K562 (cell line): ENCODE measurements at regions not wholly inside any gene's neighbourhood (a gene's known extent, or its start where the extent isn't known, plus 50 kb on each side); places are given as distances from the start of the nearest gene placed in this dataset.

Experiments
- ATAC-seq: fragments of 200-7000 bp; cut with Tn5 transposase; 3 replicates; pipeline ENCODE4 v1.9.1; 2020; ENCODE audit warnings: moderate library complexity
- BruUV-seq: library from RNA; stranded (reverse); fragments of 400-500 nt; replicated peaks from 2 replicates; lab custom pipeline; 2021; lab: Mats Ljungman, UMichigan
- CTCF ChIA-PET: fragments of 300-600 bp; formaldehyde crosslinking; extraction: SDS; loops from one replicate; lab custom pipeline; 2021; ENCODE audit warnings: low intra/inter-chr PET ratio; lab: Yijun Ruan, JAX
- POLR2A ChIA-PET: fragments of 300-600, 350-650 bp; sonication (Branson Sonifier 250); formaldehyde crosslinking; extraction: SDS; loops from one replicate; lab custom pipeline; 2021; ENCODE audit warnings: antibody characterized with exemption, inconsistent platforms; lab: Yijun Ruan, JAX
- DNase-seq, 4 experiments: peaks; one replicate each; pipeline versions ENCODE4 v3.0.0 to v3.0.0-alpha.2; 2011 to 2018; ENCODE audit warnings: low spot score in 3 of 4, mixed read lengths in 3 of 4; ENCODE audit errors: extremely low read depth in 1 of 4
- FAIRE-seq: peaks from 2 replicates; lab custom pipeline; 2011; peaks lifted over from hg19 to GRCh38; lab: Jason Lieb, UNC
- H2AFZ ChIP-seq: 2 replicates; pipeline ENCODE4 v1.6.0; 2011; ENCODE audit warnings: low read depth, low read length, control low read depth, inconsistent platforms
- H3K27ac ChIP-seq: fragments of 200-600 bp; 3 replicates; pipeline ENCODE4 v1.8.0; 2011; ENCODE audit warnings: low read depth, mild to moderate bottlenecking, control low read depth, inconsistent platforms, low read length, moderate library complexity, mixed read lengths; ENCODE audit errors: extremely low read depth
- H3K27me3 ChIP-seq, 2 experiments: fragments of 300-600 bp in 1 of 2; 2 replicates in 1 of 2; 3 replicates in 1 of 2; pipeline versions ENCODE4 v1.6.0 to v1.8.0; 2011; ENCODE audit warnings: inconsistent platforms in 2 of 2, low read length in 2 of 2, mild to moderate bottlenecking in 1 of 2, mixed read lengths in 1 of 2, moderate library complexity in 1 of 2; ENCODE audit not compliant: control insufficient read depth in 2 of 2, insufficient read depth in 2 of 2
- H3K36me3 ChIP-seq: fragments of 300-600 bp; 3 replicates; pipeline ENCODE4 v1.8.0; 2011; ENCODE audit warnings: mild to moderate bottlenecking, low read length, inconsistent platforms; ENCODE audit not compliant: control insufficient read depth, insufficient read depth
- H3K4me1 ChIP-seq, 2 experiments: fragments of 200-600 bp in 1 of 2; replicated peaks in 1 of 2; 2 replicates in 1 of 2; 3 replicates in 1 of 2; pipeline versions ENCODE4 v1.5.1 to v1.8.0; 2011; ENCODE audit warnings: inconsistent platforms in 2 of 2, low read length in 2 of 2, mild to moderate bottlenecking in 1 of 2, mixed read lengths in 1 of 2, moderate library complexity in 1 of 2; ENCODE audit not compliant: control insufficient read depth in 2 of 2, insufficient read depth in 2 of 2
- H3K4me2 ChIP-seq: 2 replicates; pipeline ENCODE4 v1.6.1; 2011; ENCODE audit warnings: low read length, control low read depth, inconsistent platforms, mixed read lengths; ENCODE audit not compliant: insufficient read depth
- H3K4me3 ChIP-seq: fragments of 200-600 bp; sonication (generic), shearing (Covaris generic); 2 replicates; pipeline ENCODE4 v1.5.1; 2016; ENCODE audit warnings: control low read depth, inconsistent platforms
- H3K79me2 ChIP-seq: fragments of 200-600 bp; 3 replicates; pipeline ENCODE4 v1.8.0; 2011; ENCODE audit warnings: low read length, inconsistent platforms; ENCODE audit not compliant: control insufficient read depth, insufficient read depth
- H3K9ac ChIP-seq, 2 experiments: 2 replicates each; pipeline versions ENCODE4 v1.6.0 to v1.6.1; 2011; ENCODE audit warnings: low read depth in 2 of 2, low read length in 2 of 2, control low read depth in 1 of 2, inconsistent platforms in 1 of 2, mild to moderate bottlenecking in 1 of 2, mixed read lengths in 1 of 2; ENCODE audit not compliant: insufficient read depth in 1 of 2
- H3K9me1 ChIP-seq: one replicate; pipeline ENCODE4 v1.6.0; 2011; ENCODE audit warnings: inconsistent platforms, mild to moderate bottlenecking, low read length, moderate library complexity; ENCODE audit not compliant: control insufficient read depth, insufficient read depth
- H3K9me3 ChIP-seq: replicated peaks from 2 replicates; pipeline ENCODE4 v1.5.1; 2011; ENCODE audit warnings: low read depth, low read length, inconsistent platforms; ENCODE audit not compliant: control insufficient read depth, insufficient read depth
- H4K20me1 ChIP-seq: replicated peaks from 2 replicates; pipeline ENCODE4 v1.6.1; 2011; ENCODE audit warnings: low read length, inconsistent platforms, mixed read lengths; ENCODE audit not compliant: control insufficient read depth, insufficient read depth
- BMI1 ChIP-seq: fragments of 150-350 bp; IDR thresholded peaks from 2 replicates; pipeline ENCODE4 v1.6.1; 2014; ENCODE audit warnings: low read length
- CC2D1A ChIP-seq: fragments of 450-650 bp; IDR thresholded peaks from 2 replicates; pipeline ENCODE4 v1.6.1; 2017; ENCODE audit warnings: mild to moderate bottlenecking
- DIDO1 ChIP-seq: fragments of 450-650 bp; IDR thresholded peaks from 2 replicates; pipeline ENCODE4 v1.6.1; 2016; ENCODE audit warnings: low read depth, missing biosample characterization, missing genetic modification characterization
- FOXO4 ChIP-seq: fragments of 450-650 bp; formaldehyde crosslinking; IDR thresholded peaks from 2 replicates; pipeline ENCODE4 v1.4.0; 2020; ENCODE audit warnings: mild to moderate bottlenecking, moderate library complexity
- MEIS2 ChIP-seq: fragments of 450-650 bp; IDR thresholded peaks from 2 replicates; pipeline ENCODE4 v1.6.1; 2014; ENCODE audit warnings: mild to moderate bottlenecking; ENCODE audit not compliant: partially characterized antibody
- NR3C1 ChIP-seq: sonication (generic); formaldehyde crosslinking; IDR thresholded peaks from 2 replicates; pipeline ENCODE4 v1.8.1; 2022; ENCODE audit warnings: missing genetic modification reagents
- POLR3A ChIP-seq: IDR thresholded peaks from 2 replicates; pipeline ENCODE4 v1.6.1; 2011; ENCODE audit warnings: borderline replicate concordance, mild to moderate bottlenecking, moderate library complexity; ENCODE audit not compliant: insufficient read length, insufficient read depth; ENCODE audit errors: extremely low read depth
- RNF219 ChIP-seq: fragments of 250-450 bp; sonication (Bioruptor Pico); IDR thresholded peaks from 2 replicates; pipeline ENCODE4 v1.5.0; 2022; ENCODE audit warnings: mild to moderate bottlenecking
- ZNF124 ChIP-seq: sonication (generic); formaldehyde crosslinking; IDR thresholded peaks from 2 replicates; pipeline ENCODE4 v1.8.1; 2022; ENCODE audit warnings: missing genetic modification reagents
- ZNF740 ChIP-seq, 3 experiments: fragments of 200-800 bp in 1 of 3; sonication (Bioruptor generic) in 1 of 3; sonication (generic) in 1 of 3; formaldehyde crosslinking in 1 of 3; IDR thresholded peaks; 2 replicates each; pipeline versions ENCODE4 v1.6.1 to v1.8.0; 2016 to 2022; ENCODE audit warnings: mild to moderate bottlenecking in 2 of 3, missing compliant biosample characterization in 2 of 3, missing genetic modification characterization in 2 of 3, missing genetic modification reagents in 1 of 3
- ZNF764 ChIP-seq: fragments of 250-450 bp; sonication (Bioruptor Pico); IDR thresholded peaks from 2 replicates; pipeline ENCODE4 v1.4.0; 2020; ENCODE audit warnings: low read depth, mild to moderate bottlenecking, moderate library complexity
- ZNF830 ChIP-seq: fragments of 250-450 bp; sonication (Bioruptor Pico); IDR thresholded peaks from 2 replicates; pipeline ENCODE4 v1.5.0; 2021; ENCODE audit warnings: mild to moderate bottlenecking
- WGBS: fragments of 100-300 bp; shearing (Covaris generic); methylation state at CpG from one replicate; pipeline ENCODE4 v1.1.6; 2016; ENCODE audit warnings: low coverage, mixed read lengths; ENCODE audit not compliant: insufficient coverage; ENCODE audit errors: missing lambda C conversion rate; 5-methylcytosine and 5-hydroxymethylcytosine counted together
- in situ Hi-C: fragments of 300-500 bp; cut with MboI; formaldehyde crosslinking; loops from 4 replicates; pipeline ENCODE4 v1.15.0; 2018; ENCODE audit warnings: inconsistent platforms, mixed read lengths
- intact Hi-C: fragments of 100-400 bp; cut with micrococcal nuclease; formaldehyde crosslinking; loops from 2 replicates; pipeline ENCODE4 v1.14.2; 2022
- TF ChIP-seq, protein P1 (sequence below): sonication (generic); IDR thresholded peaks from 2 replicates; pipeline ENCODE4 v1.6.1; 2016
- TF ChIP-seq, protein P2 (sequence below), 2 experiments: fragments of 450-650 bp; conservative IDR thresholded peaks; 2 replicates each; pipeline ENCODE4 v1.6.1; 2017; ENCODE audit warnings: mild to moderate bottlenecking in 2 of 2, moderate library complexity in 2 of 2
- TF ChIP-seq, protein P3 (sequence below): sonication (generic); formaldehyde crosslinking; IDR thresholded peaks from 2 replicates; pipeline ENCODE4 v1.8.0; 2022; ENCODE audit warnings: missing genetic modification reagents, mild to moderate bottlenecking, borderline replicate concordance

- H3K4me1 ChIP-seq, result no peaks in the 10 kb centered on the region
- DNase-seq, result no peak
- H3K79me2 ChIP-seq, result no peaks in the 10 kb centered on the region
- intact Hi-C loops, result no loop called here
- POLR2A ChIA-PET, result no interaction called here
- no peak overlapping the region for H3K27ac ChIP-seq
- no TSS peak for BruUV-seq
- no peak overlapping the region for H3K9ac ChIP-seq
- no peak overlapping the region for H3K4me2 ChIP-seq
- no peaks in the 10 kb centered on the region; the same call in 1 of the 2 replicates for H3K9me3 ChIP-seq
- no peaks in the 10 kb centered on the region for H4K20me1 ChIP-seq
- no peaks in the 10 kb centered on the region for H3K9me1 ChIP-seq
- TF ChIP-seq ZNF124 (CRISPR knock-in tag) (no peak), MEIS2 (no peak), DIDO1 (tag) (no peak), NR3C1 (no peak), BMI1 (no peak), CC2D1A (no peak), RNF219 (CRISPR knock-in tag) (no peak), ZNF830 (CRISPR knock-in tag) (no peak), POLR3A (no peak), ZNF740 (CRISPR knock-in tag; IDR thresholded peaks at IDR 0.05) (no peak), ZNF740 (tag; IDR thresholded peaks at IDR 0.05) (no peak), ZNF764 (CRISPR knock-in tag) (no peak), FOXO4 (CRISPR knock-in tag) (no peak)
- TF ChIP-seq, protein P1, sequence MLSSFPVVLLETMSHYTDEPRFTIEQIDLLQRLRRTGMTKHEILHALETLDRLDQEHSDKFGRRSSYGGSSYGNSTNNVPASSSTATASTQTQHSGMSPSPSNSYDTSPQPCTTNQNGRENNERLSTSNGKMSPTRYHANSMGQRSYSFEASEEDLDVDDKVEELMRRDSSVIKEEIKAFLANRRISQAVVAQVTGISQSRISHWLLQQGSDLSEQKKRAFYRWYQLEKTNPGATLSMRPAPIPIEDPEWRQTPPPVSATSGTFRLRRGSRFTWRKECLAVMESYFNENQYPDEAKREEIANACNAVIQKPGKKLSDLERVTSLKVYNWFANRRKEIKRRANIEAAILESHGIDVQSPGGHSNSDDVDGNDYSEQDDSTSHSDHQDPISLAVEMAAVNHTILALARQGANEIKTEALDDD, result no peak
- TF ChIP-seq, protein P2, sequence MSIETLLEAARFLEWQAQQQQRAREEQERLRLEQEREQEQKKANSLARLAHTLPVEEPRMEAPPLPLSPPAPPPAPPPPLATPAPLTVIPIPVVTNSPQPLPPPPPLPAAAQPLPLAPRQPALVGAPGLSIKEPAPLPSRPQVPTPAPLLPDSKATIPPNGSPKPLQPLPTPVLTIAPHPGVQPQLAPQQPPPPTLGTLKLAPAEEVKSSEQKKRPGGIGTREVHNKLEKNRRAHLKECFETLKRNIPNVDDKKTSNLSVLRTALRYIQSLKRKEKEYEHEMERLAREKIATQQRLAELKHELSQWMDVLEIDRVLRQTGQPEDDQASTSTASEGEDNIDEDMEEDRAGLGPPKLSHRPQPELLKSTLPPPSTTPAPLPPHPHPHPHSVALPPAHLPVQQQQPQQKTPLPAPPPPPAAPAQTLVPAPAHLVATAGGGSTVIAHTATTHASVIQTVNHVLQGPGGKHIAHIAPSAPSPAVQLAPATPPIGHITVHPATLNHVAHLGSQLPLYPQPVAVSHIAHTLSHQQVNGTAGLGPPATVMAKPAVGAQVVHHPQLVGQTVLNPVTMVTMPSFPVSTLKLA (conservative IDR thresholded peaks at IDR 0.05), result no peak
- TF ChIP-seq, protein P3, sequence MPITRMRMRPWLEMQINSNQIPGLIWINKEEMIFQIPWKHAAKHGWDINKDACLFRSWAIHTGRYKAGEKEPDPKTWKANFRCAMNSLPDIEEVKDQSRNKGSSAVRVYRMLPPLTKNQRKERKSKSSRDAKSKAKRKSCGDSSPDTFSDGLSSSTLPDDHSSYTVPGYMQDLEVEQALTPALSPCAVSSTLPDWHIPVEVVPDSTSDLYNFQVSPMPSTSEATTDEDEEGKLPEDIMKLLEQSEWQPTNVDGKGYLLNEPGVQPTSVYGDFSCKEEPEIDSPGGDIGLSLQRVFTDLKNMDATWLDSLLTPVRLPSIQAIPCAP (CRISPR knock-in tag), result no peak
- H3K4me3 ChIP-seq, result no peak overlapping the region
- in situ Hi-C loops, result loop anchor here (10.0 kb wide), 1 partner anchor 1440 kb away; no protein-coding TSS in a partner anchor
- no peak for FAIRE-seq
- WGBS, result 3% methylated on average over 14 of the region's 16 CpGs
- no peaks in the 10 kb centered on the region for H3K27me3 ChIP-seq
- H2AFZ ChIP-seq, result no peak overlapping the region
- no peak for ATAC-seq
- CTCF ChIA-PET, result no interaction called here
- H3K36me3 ChIP-seq, result no peaks in the 10 kb centered on the region
Observed at GRCh38 chr12:73665193-73665592, 872.4 kb upstream of the ATXN7L3B start.
